GM12865 (cell line): ENCODE measurements at regions not wholly inside any gene's neighbourhood (a gene's known extent, or its start where the extent isn't known, plus 50 kb on each side); places are given as distances from the start of the nearest gene placed in this dataset.

Experiments
- DNase-seq: peaks from one replicate; pipeline ENCODE4 v3.0.0; 2010; ENCODE audit warnings: low read depth
- H3K4me3 ChIP-seq: 2 replicates; pipeline ENCODE4 v1.5.1; 2011; ENCODE audit warnings: mild to moderate bottlenecking, low read depth, low read length, control low read depth
- CTCF ChIP-seq: IDR thresholded peaks from 2 replicates; pipeline ENCODE4 v1.5.1; 2011; ENCODE audit warnings: low read length, control low read depth, low read depth, inconsistent platforms; ENCODE audit not compliant: insufficient read depth; ENCODE audit errors: missing control alignments

DNA sequence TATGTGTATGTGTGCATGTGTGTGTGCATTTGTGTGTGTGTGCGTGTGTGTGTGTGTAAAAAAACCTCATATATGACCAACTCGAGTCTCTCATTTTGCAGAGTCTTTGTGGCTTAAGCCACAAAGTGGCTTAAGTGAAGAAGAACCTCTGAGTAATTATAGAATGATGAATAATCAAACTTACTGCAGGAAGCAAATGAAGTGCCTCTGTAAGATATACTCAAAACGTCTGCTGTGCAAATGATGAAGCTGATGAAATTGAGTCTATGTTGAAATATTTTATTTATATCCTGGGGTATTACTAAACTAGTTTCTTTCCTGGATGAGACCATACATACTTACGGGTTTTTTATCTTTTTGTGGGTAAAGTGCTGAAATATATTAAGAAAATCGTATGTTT is 1198.7 kb downstream of the PCDH7 start:
- TF ChIP-seq CTCF, result no peak
- no peak for DNase-seq
- H3K4me3 ChIP-seq, result no peak overlapping the region

GRCh38 chr4:31923634-31924033 is 1203.5 kb downstream of the PCDH7 start:
- TF ChIP-seq CTCF, result no peak

GRCh38 chr4:31929676-31930345 is 1209.6 kb downstream of the PCDH7 start:
- H3K4me3 ChIP-seq, result no peak overlapping the region
- DNase-seq, result no peak
- TF ChIP-seq CTCF, result no peak

More at GRCh38 chr4:31923634-31924033, 1203.5 kb downstream of the PCDH7 start:
- DNase-seq, result no peak
- H3K4me3 ChIP-seq, result no peak overlapping the region

DNA sequence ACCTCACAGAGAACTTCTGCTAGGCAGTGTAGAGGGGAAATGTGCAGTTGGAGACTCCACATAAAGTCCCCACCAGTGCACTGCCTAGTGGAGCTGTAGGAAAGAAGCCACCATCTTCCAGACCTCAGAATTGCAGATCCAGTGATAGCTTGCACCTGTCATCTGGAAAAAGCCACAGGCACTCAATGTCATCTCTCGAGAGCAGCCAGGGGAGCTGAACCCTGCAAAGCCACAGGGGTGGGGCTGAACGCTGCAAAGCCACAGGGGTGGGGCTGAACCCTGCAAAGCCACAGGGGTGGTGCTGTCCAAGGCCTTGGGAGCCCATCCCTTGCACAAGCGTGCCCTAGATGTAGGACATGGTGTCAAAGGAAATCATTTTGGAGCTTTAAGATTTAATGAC is 1226.3 kb downstream of the PCDH7 start:
- H3K4me3 ChIP-seq, result no peak overlapping the region
- TF ChIP-seq CTCF, result no peak
- DNase-seq, result no peak

DNA sequence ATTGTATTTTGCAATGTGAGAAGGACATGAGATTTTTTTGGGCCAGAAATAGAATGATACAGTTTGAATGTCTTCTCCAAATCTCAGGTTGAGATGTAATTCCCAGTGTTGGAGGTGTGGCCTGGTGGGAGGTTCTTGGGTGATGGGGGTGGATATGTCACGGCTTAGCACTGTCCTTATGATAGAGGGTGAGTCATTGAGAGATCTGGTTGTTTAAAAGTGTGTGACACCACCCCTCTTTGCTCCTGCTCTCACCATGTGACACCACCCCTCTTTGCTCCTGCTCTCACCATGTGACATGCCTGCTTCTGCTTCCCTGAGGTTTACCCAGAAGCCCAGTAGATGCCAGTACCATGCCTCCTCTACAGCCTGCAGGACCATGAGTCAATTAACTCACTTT is 1226.9 kb downstream of the PCDH7 start:
- H3K4me3 ChIP-seq, result no peak overlapping the region
- DNase-seq, result no peak
- TF ChIP-seq CTCF, result no peak

- DNase-seq, result no peak
- no peak for TF ChIP-seq CTCF
- H3K4me3 ChIP-seq, result no peak overlapping the region
Observed at GRCh38 chr4:31949045-31949444, 1228.9 kb downstream of the PCDH7 start.

DNA sequence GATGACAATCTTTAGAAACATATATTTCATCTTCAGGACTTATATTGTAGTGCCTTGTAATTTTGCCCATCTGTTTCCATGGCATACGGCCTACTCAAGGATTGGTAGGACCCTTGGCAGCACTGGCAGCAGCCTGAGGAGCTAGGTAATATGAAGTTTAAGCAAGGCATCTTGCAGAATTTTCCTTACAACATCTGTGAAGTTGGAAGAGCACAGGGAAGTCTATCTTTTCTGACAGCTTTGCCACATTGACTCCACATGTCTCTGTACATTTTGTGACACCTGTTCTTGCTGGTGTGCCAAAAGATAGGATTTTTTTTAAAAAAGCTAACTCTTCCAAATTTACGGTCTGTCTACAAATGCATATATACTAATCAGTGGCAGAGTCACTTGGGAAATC is 1235.2 kb downstream of the PCDH7 start:
- no peak for DNase-seq
- H3K4me3 ChIP-seq, result no peak overlapping the region
- no peak for TF ChIP-seq CTCF
